CD4-positive, alpha-beta T cell (primary cell): ENCODE measurements at regions not wholly inside any gene's neighbourhood (a gene's known extent, or its start where the extent isn't known, plus 50 kb on each side); places are given as distances from the start of the nearest gene placed in this dataset.

Experiments used
- ATAC-seq: fragments of 200-7000 bp; cut with Tn5 transposase; one replicate; pipeline ENCODE4 v1.10.0; 2022; ENCODE audit warnings: mild to moderate bottlenecking; ENCODE audit not compliant: poor library complexity
- CTCF ChIA-PET: fragments of 350-600 bp; sonication (Branson Sonifier 250); formaldehyde crosslinking; loops from one replicate; lab custom pipeline; 2021; ENCODE audit warnings: antibody characterized with exemption, inconsistent platforms; lab: Charles Lee
- POLR2A ChIA-PET: fragments of 350-600 bp; sonication (Branson Sonifier 250); formaldehyde crosslinking; loops from one replicate; lab custom pipeline; 2021; ENCODE audit warnings: antibody characterized with exemption, inconsistent platforms; lab: Charles Lee
- DNase-seq, 14 experiments: peaks; one replicate each; pipeline ENCODE4 v3.0.0-alpha.2; 2013 to 2020; ENCODE audit warnings: mixed read lengths in 2 of 14
- H3K27ac ChIP-seq, 2 donors: one replicate each; pipeline versions ENCODE4 v1.5.1 to v1.7.0; 2013; ENCODE audit warnings: low read length in 2 of 2, low read depth in 1 of 2, mild to moderate bottlenecking in 1 of 2
- H3K27me3 ChIP-seq, 2 experiments: 1 replicate in 1 of 2; 2 replicates in 1 of 2; pipeline versions ENCODE4 v1.6.1 to v1.7.0; 2013; ENCODE audit warnings: low read length in 2 of 2, control low read depth in 1 of 2, mild to moderate bottlenecking in 1 of 2, moderate library complexity in 1 of 2; ENCODE audit not compliant: insufficient read depth in 2 of 2, control insufficient read depth in 1 of 2
- H3K36me3 ChIP-seq: one replicate; pipeline ENCODE4 v1.6.1; 2013; ENCODE audit warnings: low read length, control low read depth; ENCODE audit not compliant: insufficient read depth
- H3K4me1 ChIP-seq: one replicate; pipeline ENCODE4 v1.6.1; 2013; ENCODE audit warnings: low read length, control low read depth; ENCODE audit not compliant: insufficient read depth
- H3K4me3 ChIP-seq: one replicate; pipeline ENCODE4 v1.5.1; 2013; ENCODE audit warnings: mild to moderate bottlenecking, low read length, moderate library complexity
- H3K9me3 ChIP-seq, 2 experiments: 1 replicate in 1 of 2; 2 replicates in 1 of 2; pipeline versions ENCODE4 v1.6.1 to v1.7.0; 2013; ENCODE audit warnings: low read length in 2 of 2, mild to moderate bottlenecking in 2 of 2, control low read depth in 1 of 2, moderate library complexity in 1 of 2; ENCODE audit not compliant: control insufficient read depth in 1 of 2, insufficient read depth in 1 of 2
- H3K27ac Mint-ChIP-seq: one replicate; pipeline ENCODE4 v1.8.0; 2020; ENCODE audit warnings: mixed read lengths
- H3K27me3 Mint-ChIP-seq: one replicate; pipeline ENCODE4 v1.8.0; 2021; ENCODE audit warnings: mixed read lengths
- H3K36me3 Mint-ChIP-seq: one replicate; pipeline ENCODE4 v1.8.0; 2021; ENCODE audit warnings: low read depth, mixed read lengths
- H3K4me1 Mint-ChIP-seq: one replicate; pipeline ENCODE4 v1.8.0; 2021; ENCODE audit warnings: low read depth, mixed read lengths
- H3K4me3 Mint-ChIP-seq: one replicate; pipeline ENCODE4 v1.8.0; 2020; ENCODE audit warnings: mild to moderate bottlenecking, mixed read lengths
- H3K9me3 Mint-ChIP-seq: one replicate; pipeline ENCODE4 v1.8.0; 2020; ENCODE audit warnings: mixed read lengths
- CTCF ChIP-seq: fragments of 200-600 bp; IDR thresholded peaks from one replicate; pipeline ENCODE4 v1.8.0; 2022; ENCODE audit warnings: antibody characterized with exemption, mild to moderate bottlenecking
- intact Hi-C, 2 experiments: fragments of 100-400 bp; cut with DNase I in 1 of 2; cut with micrococcal nuclease in 1 of 2; formaldehyde crosslinking; loops; one replicate each; pipeline versions ENCODE4 v1.15.1 to v1.9.0; 2023 to 2025; cut with DNase I, micrococcal nuclease

- no peaks in the 10 kb centered on the region for H3K36me3 ChIP-seq
- no peak overlapping the region for H3K4me3 ChIP-seq
- Mint-ChIP-seq H3K4me1 (no peaks in the 10 kb centered on the region), H3K4me3 (no peak overlapping the region), H3K36me3 (no peaks in the 10 kb centered on the region), H3K27ac (no peak overlapping the region), H3K27me3 (peaks cover 22% of the 10 kb centered on the region), H3K9me3 (peaks cover 3% of the 10 kb centered on the region)
- intact Hi-C loops, result no loop called here
- CTCF ChIA-PET, result no interaction called here
- TF ChIP-seq CTCF, result no peak
- H3K9me3 ChIP-seq, result peaks cover 4 to 72% of the 10 kb centered on the region in 2 experiments
- no peak for ATAC-seq
- H3K27ac ChIP-seq, result no peak overlapping the region
- POLR2A ChIA-PET, result no interaction called here
- H3K4me1 ChIP-seq, result no peaks in the 10 kb centered on the region
- H3K27me3 ChIP-seq, result peaks cover 0 to 3% of the 10 kb centered on the region in 2 experiments
- DNase-seq, result no peak
Observed at GRCh38 chr19:34576292-34576691, 94.7 kb downstream of the WTIP start.

DNA sequence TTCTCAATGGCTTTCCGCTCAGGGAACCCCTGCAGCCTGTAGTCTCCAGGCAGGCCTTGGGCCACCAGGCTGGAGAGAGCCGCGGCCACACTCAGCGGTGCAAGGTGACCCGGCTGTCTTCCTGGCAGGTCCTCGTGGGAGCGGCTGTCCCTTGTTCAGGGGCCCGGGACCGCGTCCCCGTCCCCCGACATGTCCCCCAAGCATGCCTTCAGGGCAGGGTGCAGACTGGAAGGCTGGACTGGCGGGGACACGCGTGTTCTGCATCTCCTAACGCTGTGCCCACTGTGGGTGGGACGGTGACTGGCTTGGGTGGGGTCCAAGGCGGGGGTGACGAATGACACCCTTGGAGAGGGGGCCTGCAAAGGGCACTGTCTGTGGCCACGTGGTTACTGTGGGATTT, 93.6 kb downstream of the WTIP start:
- DNase-seq (no peak), ATAC-seq (no peak)
- Histone ChIP-seq H3K36me3 (no peaks in the 10 kb centered on the region), H3K27me3 (peaks cover 0 to 3% of the 10 kb centered on the region in 2 experiments), H3K27ac (no peak overlapping the region), H3K9me3 (peaks cover 8 to 71% of the 10 kb centered on the region in 2 experiments), H3K4me1 (no peaks in the 10 kb centered on the region), H3K4me3 (no peak overlapping the region)
- H3K27ac Mint-ChIP-seq, result no peak overlapping the region
- no peak for TF ChIP-seq CTCF
- ChIA-PET CTCF (no interaction called here), POLR2A (no interaction called here)
- H3K36me3 Mint-ChIP-seq, result no peaks in the 10 kb centered on the region
- intact Hi-C loops, result no loop called here
- H3K4me1 Mint-ChIP-seq, result no peaks in the 10 kb centered on the region
- H3K9me3 Mint-ChIP-seq, result peaks cover 8% of the 10 kb centered on the region
- H3K4me3 Mint-ChIP-seq, result no peak overlapping the region
- peaks cover 15% of the 10 kb centered on the region for H3K27me3 Mint-ChIP-seq

DNA sequence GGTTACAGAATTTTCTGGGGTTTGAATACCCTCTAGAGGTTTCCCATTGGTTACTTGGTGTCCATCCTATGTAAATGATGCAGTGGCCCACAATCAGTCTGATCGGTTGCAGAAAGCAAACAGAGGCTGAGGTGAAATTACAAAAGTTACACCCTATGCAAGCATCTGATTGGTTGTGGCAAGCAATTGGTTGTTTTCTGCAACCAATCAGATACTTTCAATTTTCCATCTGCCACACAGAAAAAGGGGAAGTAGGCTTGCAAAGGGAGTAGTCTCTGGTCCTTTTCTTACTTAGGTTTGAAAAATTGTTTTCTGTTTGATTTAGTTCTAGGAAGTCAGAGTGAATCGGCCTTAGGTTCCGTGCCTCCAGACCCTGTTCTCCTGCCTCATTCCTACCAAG, 93.1 kb downstream of the WTIP start:
- Mint-ChIP-seq H3K4me3 (no peak overlapping the region), H3K36me3 (no peaks in the 10 kb centered on the region), H3K4me1 (no peaks in the 10 kb centered on the region), H3K9me3 (peaks cover 9% of the 10 kb centered on the region), H3K27me3 (peaks cover 15% of the 10 kb centered on the region), H3K27ac (no peak overlapping the region)
- Histone ChIP-seq H3K27me3 (peaks cover 0 to 3% of the 10 kb centered on the region in 2 experiments), H3K4me3 (no peak overlapping the region), H3K4me1 (no peaks in the 10 kb centered on the region), H3K36me3 (no peaks in the 10 kb centered on the region), H3K9me3 (peaks cover 12 to 66% of the 10 kb centered on the region in 2 experiments), H3K27ac (no peak overlapping the region)
- intact Hi-C loops, result no loop called here
- ChIA-PET CTCF (no interaction called here), POLR2A (no interaction called here)
- DNase-seq (no peak), ATAC-seq (no peak)
- TF ChIP-seq CTCF, result no peak
